Epithelial cell of esophagus (primary cell): ENCODE measurements at regions not wholly inside any gene's neighbourhood (a gene's known extent, or its start where the extent isn't known, plus 50 kb on each side); places are given as distances from the start of the nearest gene placed in this dataset.

Experiments used
- DNase-seq: peaks from one replicate; pipeline ENCODE4 v3.0.0; 2010; ENCODE audit warnings: low read depth
- H3K4me3 ChIP-seq: 2 replicates; pipeline ENCODE4 v1.5.1; 2011; ENCODE audit warnings: mild to moderate bottlenecking, low read length, control low read depth
- TF ChIP-seq, protein P1 (sequence below): IDR thresholded peaks from 2 replicates; pipeline ENCODE4 v1.5.1; 2011; ENCODE audit warnings: low read depth, mild to moderate bottlenecking, low read length, control low read depth, inconsistent platforms; ENCODE audit not compliant: insufficient read depth; ENCODE audit errors: missing control alignments

DNA sequence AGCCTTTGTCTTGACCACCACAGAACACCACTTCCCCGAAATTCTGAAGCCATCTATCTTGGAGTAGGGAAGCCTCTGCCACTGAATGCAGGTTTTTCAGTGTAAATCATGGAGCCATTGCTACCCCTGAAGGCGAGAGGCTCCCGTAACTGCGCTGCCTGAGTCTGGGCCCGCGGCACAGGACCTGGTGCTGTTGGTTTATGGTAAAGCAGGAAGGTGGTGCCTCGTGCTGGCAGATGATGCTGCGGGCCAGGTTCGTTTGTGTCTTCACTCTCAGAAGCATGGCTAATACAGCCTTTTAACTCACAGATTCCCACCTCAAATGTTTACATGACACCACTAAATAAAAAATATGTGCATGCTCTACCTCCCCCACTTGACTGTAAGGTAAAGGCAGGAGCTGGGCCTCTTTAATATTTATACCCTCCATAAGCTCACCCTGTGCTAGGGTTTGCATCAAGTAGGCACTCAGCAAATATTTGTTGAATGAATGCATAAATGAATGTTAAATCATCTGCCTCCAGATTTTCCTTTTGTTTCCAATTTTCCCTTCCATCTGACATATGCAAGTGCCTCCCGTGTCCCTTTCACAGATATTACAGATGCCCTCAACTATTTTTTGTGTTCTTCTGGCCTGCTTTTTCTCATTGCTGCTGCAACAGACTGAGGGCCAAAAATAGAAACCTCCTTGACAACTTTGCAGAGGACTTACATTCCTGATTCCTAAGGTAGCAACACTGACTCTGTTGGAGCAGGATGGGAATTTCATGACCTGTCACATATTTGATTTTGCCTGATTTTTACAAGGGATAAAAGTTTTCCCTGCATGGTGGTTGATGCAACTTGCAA is 83.5 kb upstream of the CPO start:
- no peak overlapping the region for H3K4me3 ChIP-seq
- TF ChIP-seq, protein P1, sequence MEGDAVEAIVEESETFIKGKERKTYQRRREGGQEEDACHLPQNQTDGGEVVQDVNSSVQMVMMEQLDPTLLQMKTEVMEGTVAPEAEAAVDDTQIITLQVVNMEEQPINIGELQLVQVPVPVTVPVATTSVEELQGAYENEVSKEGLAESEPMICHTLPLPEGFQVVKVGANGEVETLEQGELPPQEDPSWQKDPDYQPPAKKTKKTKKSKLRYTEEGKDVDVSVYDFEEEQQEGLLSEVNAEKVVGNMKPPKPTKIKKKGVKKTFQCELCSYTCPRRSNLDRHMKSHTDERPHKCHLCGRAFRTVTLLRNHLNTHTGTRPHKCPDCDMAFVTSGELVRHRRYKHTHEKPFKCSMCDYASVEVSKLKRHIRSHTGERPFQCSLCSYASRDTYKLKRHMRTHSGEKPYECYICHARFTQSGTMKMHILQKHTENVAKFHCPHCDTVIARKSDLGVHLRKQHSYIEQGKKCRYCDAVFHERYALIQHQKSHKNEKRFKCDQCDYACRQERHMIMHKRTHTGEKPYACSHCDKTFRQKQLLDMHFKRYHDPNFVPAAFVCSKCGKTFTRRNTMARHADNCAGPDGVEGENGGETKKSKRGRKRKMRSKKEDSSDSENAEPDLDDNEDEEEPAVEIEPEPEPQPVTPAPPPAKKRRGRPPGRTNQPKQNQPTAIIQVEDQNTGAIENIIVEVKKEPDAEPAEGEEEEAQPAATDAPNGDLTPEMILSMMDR, result no peak
- no peak for DNase-seq

DNA sequence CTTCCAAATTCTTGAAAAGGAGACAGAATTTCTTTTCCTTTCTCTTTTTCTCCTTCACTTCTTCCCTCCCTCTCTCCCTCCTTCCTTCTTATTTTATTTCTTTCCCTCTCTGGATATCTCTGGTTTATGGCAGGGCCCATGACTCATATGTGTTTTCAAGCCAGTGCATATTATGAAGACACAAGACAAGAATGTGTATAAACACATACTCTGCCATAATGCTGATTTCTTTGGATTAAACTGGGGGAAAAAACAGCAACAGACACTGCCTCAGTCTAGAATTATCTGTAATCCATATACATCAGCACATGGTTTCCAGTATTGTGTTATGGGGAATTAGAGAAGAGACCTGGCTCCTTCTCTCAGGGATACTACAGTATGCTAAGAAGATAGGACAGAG is 82.8 kb upstream of the CPO start:
- no peak overlapping the region for H3K4me3 ChIP-seq
- TF ChIP-seq, protein P1, result no peak
- DNase-seq, result peak; percentile 14

DNA sequence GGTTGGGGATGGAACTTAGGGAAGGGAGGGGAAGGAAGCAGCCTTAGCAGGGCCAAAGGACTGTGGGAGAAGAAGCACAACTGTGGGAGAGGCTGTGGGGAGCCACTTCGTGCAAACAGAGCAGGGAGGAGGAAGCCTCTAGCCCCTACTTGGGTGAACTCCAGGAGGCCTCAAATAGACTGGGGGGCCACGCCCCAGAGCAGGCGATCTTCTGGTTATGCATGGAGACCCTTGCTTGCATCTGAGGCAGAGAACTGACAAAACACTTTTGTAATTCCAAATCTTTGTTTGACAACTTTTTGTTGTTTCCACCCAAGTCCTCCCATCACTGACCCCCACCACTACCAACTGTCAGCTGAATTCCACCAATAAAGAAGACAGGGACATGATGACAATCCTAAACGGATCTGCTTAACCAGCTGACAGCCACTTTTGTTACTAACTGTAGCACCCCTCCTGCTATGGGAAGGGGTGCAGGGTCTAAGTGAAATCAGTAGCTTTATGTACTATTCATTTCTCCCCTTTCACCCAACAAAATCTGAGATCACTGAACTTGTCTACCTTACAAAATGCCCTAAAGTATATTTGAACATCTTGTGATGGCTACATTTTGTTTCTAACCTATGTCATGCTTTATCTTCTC is 80.5 kb upstream of the CPO start:
- TF ChIP-seq, protein P1, result no peak
- no peak for DNase-seq
- no peak overlapping the region for H3K4me3 ChIP-seq

DNA sequence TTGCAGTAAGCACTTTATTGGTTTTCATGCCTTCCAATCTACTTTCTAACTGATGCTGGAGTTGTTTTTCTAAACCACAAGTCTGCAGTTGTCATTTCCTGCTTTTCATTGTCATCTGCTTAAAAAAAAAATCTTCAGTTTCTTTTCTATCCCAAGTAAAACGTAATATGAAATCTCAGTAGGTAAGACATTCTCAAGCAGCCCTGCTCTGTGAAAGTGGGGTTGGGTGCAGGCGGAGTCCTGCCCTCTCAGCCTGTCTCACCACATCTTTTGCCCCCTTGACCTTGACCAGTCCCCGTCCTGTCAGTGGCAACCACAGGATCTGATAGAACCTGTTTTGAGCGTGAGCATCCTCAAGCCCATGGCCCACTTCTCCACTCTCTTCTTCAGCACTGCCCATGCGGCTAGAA is 80.0 kb upstream of the CPO start:
- TF ChIP-seq, protein P1, result no peak
- no peak for DNase-seq
- H3K4me3 ChIP-seq, result no peak overlapping the region

DNA sequence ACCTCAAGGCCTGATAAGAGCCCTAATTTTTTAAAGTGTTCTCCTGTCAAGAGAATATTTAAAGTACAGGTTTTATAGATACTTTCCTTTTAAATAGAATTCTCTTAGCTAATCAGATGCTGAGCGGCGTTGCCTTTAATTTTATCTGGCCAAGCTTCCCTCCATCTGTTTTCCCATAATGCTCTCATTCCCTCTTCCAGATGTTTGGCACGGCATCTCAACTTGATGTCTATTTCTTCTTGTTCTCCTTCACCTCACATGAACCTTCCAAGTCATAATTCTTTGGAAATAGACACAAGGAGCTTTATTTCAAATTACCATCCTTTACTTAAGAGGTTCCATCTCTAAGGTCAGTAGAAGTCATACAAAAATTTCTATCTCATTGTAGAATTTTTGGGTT is 76.1 kb upstream of the CPO start:
- H3K4me3 ChIP-seq, result no peak overlapping the region
- no peak for DNase-seq
- TF ChIP-seq, protein P1, result no peak

DNA sequence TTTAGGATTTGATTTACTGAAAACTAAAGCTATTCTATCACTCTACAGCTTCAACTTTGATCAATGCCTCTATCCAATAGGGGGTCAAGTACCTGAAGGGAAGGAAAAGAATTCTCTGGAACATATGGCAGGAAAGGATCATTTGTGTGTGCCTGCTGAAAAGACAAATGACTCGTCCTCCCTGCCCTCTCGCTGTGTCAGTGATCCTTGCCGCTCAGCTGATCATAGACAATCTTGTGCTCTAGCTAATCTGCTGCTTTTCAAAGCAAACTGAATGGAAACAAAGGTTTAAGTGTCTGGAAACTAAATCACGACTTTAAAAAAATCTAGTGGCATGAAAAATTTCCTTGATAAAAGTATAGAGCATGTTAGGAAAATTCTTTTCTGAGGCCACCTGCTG is 75.6 kb upstream of the CPO start:
- no peak overlapping the region for H3K4me3 ChIP-seq
- no peak for DNase-seq
- TF ChIP-seq, protein P1, result no peak
